ENCODE measurements at regions not wholly inside any gene's neighbourhood (a gene's known extent, or its start where the extent isn't known, plus 50 kb on each side); places are given as distances from the start of the nearest gene placed in this dataset.

- H3K4me1 Mint-ChIP-seq (ENCODE audit: insufficient read depth, unreplicated experiment), result no peaks in the 10 kb centered on the region
- H3K27me3 Mint-ChIP-seq (ENCODE audit: insufficient read depth, unreplicated experiment), result no peaks in the 10 kb centered on the region
- no peaks in the 10 kb centered on the region for H3K9me3 Mint-ChIP-seq (ENCODE audit: unreplicated experiment)
- no peaks in the 10 kb centered on the region for H3K36me3 Mint-ChIP-seq (ENCODE audit: insufficient read depth, unreplicated experiment)
- no peak for TF ChIP-seq CTCF (IDR thresholded peaks at IDR 0.05; ENCODE audit: unreplicated experiment)
- BruUV-seq (replicated peaks), result no TSS peak
- no peak overlapping the region for H3K4me3 Mint-ChIP-seq (ENCODE audit: unreplicated experiment)
- intact Hi-C loops (cut with micrococcal nuclease), result no loop called here
- POLR2A ChIA-PET, result no interaction called here
- CTCF ChIA-PET, result interaction anchor here (0.9 kb wide), 1 partner anchor 164 kb away, joined by 4 read pairs; no protein-coding TSS in a partner anchor
- no peak for DNase-seq (ENCODE audit: unreplicated experiment)
- H3K27ac Mint-ChIP-seq (ENCODE audit: low read depth, unreplicated experiment), result no peak overlapping the region
These were observed 173.1 kb downstream of the GASK1B start for GRCh38 chr4:157999723-158000122.

GRCh38 chr4:157997296-157997695 lies 175.5 kb downstream of the GASK1B start:
- H3K36me3 Mint-ChIP-seq (ENCODE audit: insufficient read depth, unreplicated experiment), result no peaks in the 10 kb centered on the region
- ChIA-PET CTCF (interaction anchor here (0.7 to 3.0 kb wide), 4 partner anchors 12 to 180 kb away, joined by 3 to 29 read pairs (median 4); partner anchors contain the start of gene GASK1B), POLR2A (interaction anchor here (0.7 to 1.1 kb wide), 3 partner anchors 9 to 261 kb away, joined by 3 to 7 read pairs (median 3); no protein-coding TSS in a partner anchor)
- no peak overlapping the region for H3K27ac Mint-ChIP-seq (ENCODE audit: low read depth, unreplicated experiment)
- BruUV-seq (replicated peaks), result no TSS peak
- DNase-seq (ENCODE audit: unreplicated experiment), result no peak
- no peak for TF ChIP-seq CTCF (IDR thresholded peaks at IDR 0.05; ENCODE audit: unreplicated experiment)
- no peaks in the 10 kb centered on the region for H3K27me3 Mint-ChIP-seq (ENCODE audit: insufficient read depth, unreplicated experiment)
- intact Hi-C loops (cut with micrococcal nuclease), result no loop called here
- no peak overlapping the region for H3K4me3 Mint-ChIP-seq (ENCODE audit: unreplicated experiment)
- no peaks in the 10 kb centered on the region for H3K4me1 Mint-ChIP-seq (ENCODE audit: insufficient read depth, unreplicated experiment)
- no peaks in the 10 kb centered on the region for H3K9me3 Mint-ChIP-seq (ENCODE audit: unreplicated experiment)

- BruUV-seq (replicated peaks), result no TSS peak
- POLR2A ChIA-PET, result interaction anchor here (0.8 kb wide), 1 partner anchor 196 kb away, joined by 3 read pairs; no protein-coding TSS in a partner anchor
- H3K36me3 Mint-ChIP-seq (ENCODE audit: insufficient read depth, unreplicated experiment), result no peaks in the 10 kb centered on the region
- CTCF ChIA-PET, result interaction anchor here (0.7 to 3.0 kb wide), 2 partner anchors 11 to 174 kb away, joined by 3 to 29 read pairs; partner anchors contain the start of gene GASK1B
- no peak for TF ChIP-seq CTCF (IDR thresholded peaks at IDR 0.05; ENCODE audit: unreplicated experiment)
- H3K27me3 Mint-ChIP-seq (ENCODE audit: insufficient read depth, unreplicated experiment), result no peaks in the 10 kb centered on the region
- no peaks in the 10 kb centered on the region for H3K4me1 Mint-ChIP-seq (ENCODE audit: insufficient read depth, unreplicated experiment)
- no peak overlapping the region for H3K27ac Mint-ChIP-seq (ENCODE audit: low read depth, unreplicated experiment)
- H3K4me3 Mint-ChIP-seq (ENCODE audit: unreplicated experiment), result no peak overlapping the region
- no peak for DNase-seq (ENCODE audit: unreplicated experiment)
- intact Hi-C loops (cut with micrococcal nuclease), result no loop called here
- H3K9me3 Mint-ChIP-seq (ENCODE audit: unreplicated experiment), result no peaks in the 10 kb centered on the region
These were observed 176.5 kb downstream of the GASK1B start for GRCh38 chr4:157996061-157997028.

- no TSS peak for BruUV-seq (replicated peaks)
- Mint-ChIP-seq H3K4me3 (ENCODE audit: unreplicated experiment) (no peak overlapping the region), H3K27ac (ENCODE audit: low read depth, unreplicated experiment) (no peak overlapping the region), H3K27me3 (ENCODE audit: insufficient read depth, unreplicated experiment) (no peaks in the 10 kb centered on the region), H3K36me3 (ENCODE audit: insufficient read depth, unreplicated experiment) (no peaks in the 10 kb centered on the region), H3K4me1 (ENCODE audit: insufficient read depth, unreplicated experiment) (no peaks in the 10 kb centered on the region), H3K9me3 (ENCODE audit: unreplicated experiment) (no peaks in the 10 kb centered on the region)
- intact Hi-C loops (cut with micrococcal nuclease), result loop anchor here (5.0 kb wide), 1 partner anchor 632 kb away; no protein-coding TSS in a partner anchor
- no peak for TF ChIP-seq CTCF (IDR thresholded peaks at IDR 0.05; ENCODE audit: unreplicated experiment)
- CTCF ChIA-PET, result interaction anchor here (2.9 kb wide), 1 partner anchor 175 kb away, joined by 71 read pairs; the partner anchor contains the start of gene GASK1B
- POLR2A ChIA-PET, result interaction anchor here (2.4 kb wide), 1 partner anchor 177 kb away, joined by 10 read pairs; no protein-coding TSS in a partner anchor
- no peak for DNase-seq (ENCODE audit: unreplicated experiment)
These were observed 178.0 kb downstream of the GASK1B start for GRCh38 chr4:157994863-157995262.

All from MCF 10A (cell line).